WTC11 (cell line): ENCODE measurements at regions not wholly inside any gene's neighbourhood (a gene's known extent, or its start where the extent isn't known, plus 50 kb on each side); places are given as distances from the start of the nearest gene placed in this dataset.
"Not testable (repeated sequence)": the region's sequence is repeated elsewhere in the genome, so short reads cannot be mapped to it uniquely, and the experiment has no call there.

Experiments
- ATAC-seq: fragments of 200-7000 bp; cut with Tn5 transposase; 2 replicates; pipeline ENCODE4 v1.10.0; 2021; ENCODE audit warnings: mild to moderate bottlenecking, moderate library complexity
- CTCF ChIA-PET: fragments of 300-600 bp; sonication (Branson Sonifier 250); formaldehyde crosslinking; loops from one replicate; lab custom pipeline; 2021; ENCODE audit warnings: antibody characterized with exemption; lab: Charles Lee
- POLR2A ChIA-PET: fragments of 350-600 bp; sonication (Branson Sonifier 250); formaldehyde crosslinking; loops from one replicate; lab custom pipeline; 2021; ENCODE audit warnings: antibody characterized with exemption; lab: Charles Lee
- DNase-seq: peaks from one replicate; pipeline ENCODE4 v3.0.0; 2021; ENCODE audit warnings: low spot score
- H3K27ac Mint-ChIP-seq: 2 replicates; pipeline ENCODE4 v1.8.0; 2021; ENCODE audit warnings: mixed read lengths
- H3K27me3 Mint-ChIP-seq: 2 replicates; pipeline ENCODE4 v1.8.0; 2021; ENCODE audit warnings: low read depth, mild to moderate bottlenecking, moderate library complexity, mixed read lengths
- H3K36me3 Mint-ChIP-seq: 2 replicates; pipeline ENCODE4 v1.8.0; 2021; ENCODE audit warnings: mixed read lengths
- H3K4me1 Mint-ChIP-seq: 2 replicates; pipeline ENCODE4 v1.8.0; 2022; ENCODE audit warnings: mixed read lengths
- H3K4me3 Mint-ChIP-seq: 2 replicates; pipeline ENCODE4 v1.8.0; 2021; ENCODE audit warnings: mild to moderate bottlenecking, moderate library complexity, mixed read lengths
- H3K9me3 Mint-ChIP-seq: 2 replicates; pipeline ENCODE4 v1.8.0; 2021; ENCODE audit warnings: mixed read lengths
- CBFB ChIP-seq: sonication (generic); formaldehyde crosslinking; IDR thresholded peaks from 2 replicates; pipeline ENCODE4 v1.8.1; 2022; ENCODE audit warnings: mild to moderate bottlenecking, low read depth, missing genetic modification reagents
- CREB1 ChIP-seq: sonication (generic); formaldehyde crosslinking; IDR thresholded peaks from 2 replicates; pipeline ENCODE4 v1.8.0; 2023; ENCODE audit warnings: mild to moderate bottlenecking, missing genetic modification reagents
- ESRRA ChIP-seq: sonication (generic); formaldehyde crosslinking; IDR thresholded peaks from 2 replicates; pipeline ENCODE4 v1.8.1; 2022; ENCODE audit warnings: mild to moderate bottlenecking, missing genetic modification reagents, borderline replicate concordance
- GTF2I ChIP-seq: fragments of 250-450 bp; sonication (Bioruptor Pico); conservative IDR thresholded peaks from 2 replicates; pipeline ENCODE4 v1.4.0; 2021; ENCODE audit warnings: mild to moderate bottlenecking
- IRF2 ChIP-seq: sonication (generic); formaldehyde crosslinking; IDR thresholded peaks from 2 replicates; pipeline ENCODE4 v1.8.0; 2022; ENCODE audit warnings: low read depth, missing genetic modification reagents, borderline replicate concordance
- MYBL2 ChIP-seq: sonication (generic); formaldehyde crosslinking; IDR thresholded peaks from 2 replicates; pipeline ENCODE4 v1.8.1; 2023; ENCODE audit warnings: mild to moderate bottlenecking, moderate library complexity, missing genetic modification reagents
- NFATC4 ChIP-seq: fragments of 250-450 bp; sonication (Bioruptor Pico); IDR thresholded peaks from 2 replicates; pipeline ENCODE4 v1.9.0; 2021; ENCODE audit warnings: mild to moderate bottlenecking
- NR3C1 ChIP-seq: sonication (generic); formaldehyde crosslinking; conservative IDR thresholded peaks from 2 replicates; pipeline ENCODE4 v1.8.1; 2023; ENCODE audit warnings: low read depth, mild to moderate bottlenecking, missing genetic modification reagents
- PREB ChIP-seq: sonication (generic); formaldehyde crosslinking; IDR thresholded peaks from 2 replicates; pipeline ENCODE4 v1.8.1; 2022; ENCODE audit warnings: mild to moderate bottlenecking, missing genetic modification reagents, moderate library complexity, borderline replicate concordance
- SP1 ChIP-seq: sonication (generic); formaldehyde crosslinking; conservative IDR thresholded peaks from 2 replicates; pipeline ENCODE4 v1.8.1; 2022; ENCODE audit warnings: missing genetic modification reagents
- USF2 ChIP-seq: sonication (generic); formaldehyde crosslinking; IDR thresholded peaks from 2 replicates; pipeline ENCODE4 v1.8.1; 2023; ENCODE audit warnings: mild to moderate bottlenecking, missing genetic modification reagents, moderate library complexity
- ZMAT4 ChIP-seq: fragments of 250-450 bp; sonication (Bioruptor Pico); IDR thresholded peaks from 2 replicates; pipeline ENCODE4 v1.9.0; 2021; ENCODE audit warnings: mild to moderate bottlenecking
- ZNF121 ChIP-seq: sonication (generic); formaldehyde crosslinking; IDR thresholded peaks from 2 replicates; pipeline ENCODE4 v1.8.0; 2023; ENCODE audit warnings: missing genetic modification reagents
- ZNF138 ChIP-seq: sonication (generic); formaldehyde crosslinking; conservative IDR thresholded peaks from 2 replicates; pipeline ENCODE4 v1.8.1; 2022; ENCODE audit warnings: mild to moderate bottlenecking, moderate library complexity, missing genetic modification reagents
- ZNF281 ChIP-seq: sonication (generic); formaldehyde crosslinking; IDR thresholded peaks from 2 replicates; pipeline ENCODE4 v1.8.0; 2023; ENCODE audit warnings: mild to moderate bottlenecking, missing genetic modification reagents
- ZNF396 ChIP-seq: fragments of 250-450 bp; sonication (Bioruptor Pico); IDR thresholded peaks from 2 replicates; pipeline ENCODE4 v1.8.0; 2021; ENCODE audit warnings: mild to moderate bottlenecking, moderate library complexity, borderline replicate concordance
- ZNF416 ChIP-seq: fragments of 250-450 bp; sonication (Bioruptor Pico); IDR thresholded peaks from 2 replicates; pipeline ENCODE4 v1.9.0; 2021; ENCODE audit warnings: mild to moderate bottlenecking, inconsistent platforms
- ZNF425 ChIP-seq: fragments of 250-450 bp; sonication (Bioruptor Pico); conservative IDR thresholded peaks from 2 replicates; pipeline ENCODE4 v1.9.0; 2021; ENCODE audit warnings: mild to moderate bottlenecking

GRCh38 chr11:57057561-57057960 lies 68.8 kb downstream of the OR5AK2 start:
- POLR2A ChIA-PET, result no interaction called here
- CTCF ChIA-PET, result interaction anchor here (0.8 kb wide), 1 partner anchor 191 kb away, joined by 3 read pairs; no protein-coding TSS in a partner anchor

GRCh38 chr11:57062957-57063356 lies 74.2 kb downstream of the OR5AK2 start:
- H3K36me3 Mint-ChIP-seq, result peaks cover 33% of the 10 kb centered on the region
- H3K27me3 Mint-ChIP-seq, H3K4me1 Mint-ChIP-seq, H3K27ac Mint-ChIP-seq, POLR2A ChIA-PET, DNase-seq, H3K4me3 Mint-ChIP-seq, ATAC-seq, CTCF ChIA-PET: not testable (repeated sequence)
- H3K9me3 Mint-ChIP-seq, result peaks cover 64% of the 10 kb centered on the region

More at GRCh38 chr11:57057561-57057960, 68.8 kb downstream of the OR5AK2 start:
- no peak overlapping the region for H3K4me3 Mint-ChIP-seq
- DNase-seq (no peak), ATAC-seq (no peak)
- H3K27ac Mint-ChIP-seq, result no peak overlapping the region
- H3K27me3 Mint-ChIP-seq, result no peaks in the 10 kb centered on the region
- TF ChIP-seq ESRRA (CRISPR knock-in tag), result no peak
- TF ChIP-seq SP1, result no peak
- TF ChIP-seq ZNF416, result no peak
- TF ChIP-seq IRF2 (CRISPR knock-in tag), result no peak
- TF ChIP-seq PREB (CRISPR knock-in tag), result no peak
- TF ChIP-seq ZNF138 (CRISPR knock-in tag), result no peak
- TF ChIP-seq ZNF425 (CRISPR knock-in tag), result no peak
- TF ChIP-seq CBFB (CRISPR knock-in tag), result no peak
- no peak for TF ChIP-seq ZNF121 (CRISPR knock-in tag)
- no peak for TF ChIP-seq MYBL2 (CRISPR knock-in tag)
- no peak for TF ChIP-seq ZNF396 (CRISPR knock-in tag)
- TF ChIP-seq USF2, result no peak
- TF ChIP-seq ZMAT4 (CRISPR knock-in tag), result no peak
- no peak for TF ChIP-seq NFATC4 (CRISPR knock-in tag)
- no peak for TF ChIP-seq CREB1
- TF ChIP-seq ZNF281 (CRISPR knock-in tag), result no peak
- TF ChIP-seq NR3C1 (CRISPR knock-in tag), result no peak
- TF ChIP-seq GTF2I (CRISPR knock-in tag), result no peak
- H3K4me1 Mint-ChIP-seq, result no peaks in the 10 kb centered on the region
- peaks cover 35% of the 10 kb centered on the region for H3K9me3 Mint-ChIP-seq
- peaks cover 19% of the 10 kb centered on the region for H3K36me3 Mint-ChIP-seq
